A673 (cell line): ENCODE measurements at regions not wholly inside any gene's neighbourhood (a gene's known extent, or its start where the extent isn't known, plus 50 kb on each side); places are given as distances from the start of the nearest gene placed in this dataset.

Source experiments
- EZH2 ChIP-seq: fragments of 200-600 bp; sonication (generic); IDR thresholded peaks from 2 replicates; pipeline ENCODE4 v1.6.1; 2017; ENCODE audit warnings: borderline replicate concordance, low read depth, mild to moderate bottlenecking, mixed read lengths, antibody characterized with exemption, low read length; ENCODE audit not compliant: poor library complexity, severe bottlenecking
- TF ChIP-seq, protein P1 (sequence below): fragments of 300-800, 200-600 bp; sonication (generic); conservative IDR thresholded peaks from 2 replicates; pipeline ENCODE4 v1.5.1; 2017; ENCODE audit warnings: low read depth, mild to moderate bottlenecking, antibody characterized with exemption, low read length, moderate library complexity, mixed read lengths

DNA sequence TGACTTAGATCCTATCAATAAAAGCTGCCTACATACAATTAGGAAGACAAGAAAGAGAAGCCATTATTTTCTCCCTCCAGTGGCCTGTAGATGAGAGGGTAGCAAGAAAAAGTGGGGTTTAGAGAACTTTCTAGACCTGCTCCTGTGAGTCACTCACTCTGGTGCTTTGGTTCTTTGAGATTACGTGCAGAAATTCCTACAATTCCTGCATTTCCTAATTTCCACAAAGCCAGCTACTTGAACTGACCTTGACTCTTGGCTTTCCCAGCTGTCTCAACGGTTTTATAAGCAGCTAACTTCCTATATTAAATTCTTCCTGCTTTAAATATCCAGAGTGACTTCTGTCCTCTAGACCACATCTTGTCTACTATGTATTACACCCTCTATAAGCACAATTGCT lies 899.5 kb upstream of the KLHL29 start:
- TF ChIP-seq, protein P1, sequence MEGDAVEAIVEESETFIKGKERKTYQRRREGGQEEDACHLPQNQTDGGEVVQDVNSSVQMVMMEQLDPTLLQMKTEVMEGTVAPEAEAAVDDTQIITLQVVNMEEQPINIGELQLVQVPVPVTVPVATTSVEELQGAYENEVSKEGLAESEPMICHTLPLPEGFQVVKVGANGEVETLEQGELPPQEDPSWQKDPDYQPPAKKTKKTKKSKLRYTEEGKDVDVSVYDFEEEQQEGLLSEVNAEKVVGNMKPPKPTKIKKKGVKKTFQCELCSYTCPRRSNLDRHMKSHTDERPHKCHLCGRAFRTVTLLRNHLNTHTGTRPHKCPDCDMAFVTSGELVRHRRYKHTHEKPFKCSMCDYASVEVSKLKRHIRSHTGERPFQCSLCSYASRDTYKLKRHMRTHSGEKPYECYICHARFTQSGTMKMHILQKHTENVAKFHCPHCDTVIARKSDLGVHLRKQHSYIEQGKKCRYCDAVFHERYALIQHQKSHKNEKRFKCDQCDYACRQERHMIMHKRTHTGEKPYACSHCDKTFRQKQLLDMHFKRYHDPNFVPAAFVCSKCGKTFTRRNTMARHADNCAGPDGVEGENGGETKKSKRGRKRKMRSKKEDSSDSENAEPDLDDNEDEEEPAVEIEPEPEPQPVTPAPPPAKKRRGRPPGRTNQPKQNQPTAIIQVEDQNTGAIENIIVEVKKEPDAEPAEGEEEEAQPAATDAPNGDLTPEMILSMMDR: no peak
- no peak for TF ChIP-seq EZH2
